ENCODE measurements at regions not wholly inside any gene's neighbourhood (a gene's known extent, or its start where the extent isn't known, plus 50 kb on each side); places are given as distances from the start of the nearest gene placed in this dataset.
"Not testable (repeated sequence)": the region's sequence is repeated elsewhere in the genome, so short reads cannot be mapped to it uniquely, and the experiment has no call there.

- DNase-seq: no peak
Observed at GRCh38 chr12:60539592-60539991, 943.8 kb downstream of the SLC16A7 start.

- no peak for DNase-seq
Observed at GRCh38 chr12:60568914-60569313, 973.1 kb downstream of the SLC16A7 start.

- no peak for DNase-seq
Observed at GRCh38 chr12:60577607-60578006, 981.8 kb downstream of the SLC16A7 start.

- DNase-seq: not testable (repeated sequence)
Observed at GRCh38 chr12:60587664-60588063, 991.8 kb downstream of the SLC16A7 start.

- no peak for DNase-seq
Observed at GRCh38 chr12:60594035-60594711, 998.3 kb downstream of the SLC16A7 start.

GRCh38 chr12:60602601-60603000 is 1006.8 kb downstream of the SLC16A7 start:
- no peak for DNase-seq

GRCh38 chr12:60603475-60603874 is 1007.6 kb downstream of the SLC16A7 start:
- not testable (repeated sequence) for DNase-seq

- DNase-seq: no peak
Observed at GRCh38 chr12:60616400-60616799, 1020.6 kb downstream of the SLC16A7 start.

GRCh38 chr12:60630796-60631195 is 1035.0 kb downstream of the SLC16A7 start:
- no peak for DNase-seq

GRCh38 chr12:60644076-60644475 is 1048.2 kb downstream of the SLC16A7 start:
- DNase-seq: no peak

GRCh38 chr12:60666895-60667294 is 1071.1 kb downstream of the SLC16A7 start:
- DNase-seq: no peak

- no peak for DNase-seq
Observed at GRCh38 chr12:60672949-60673348, 1077.1 kb downstream of the SLC16A7 start.

- DNase-seq: no peak
Observed at GRCh38 chr12:60684988-60685655, 1089.3 kb downstream of the SLC16A7 start.

GRCh38 chr12:60689137-60689536 is 1093.3 kb downstream of the SLC16A7 start:
- no peak for DNase-seq

GRCh38 chr12:60693019-60693626 is 1097.3 kb downstream of the SLC16A7 start:
- DNase-seq: no peak

- no peak for DNase-seq
Observed at GRCh38 chr12:60704171-60704914, 1108.5 kb downstream of the SLC16A7 start.

- DNase-seq: no peak
Observed at GRCh38 chr12:60710246-60710645, 1114.4 kb downstream of the SLC16A7 start.

- no peak for DNase-seq
Observed at GRCh38 chr12:60714141-60714900, 1118.5 kb downstream of the SLC16A7 start.

GRCh38 chr12:60724475-60724874 is 1128.6 kb downstream of the SLC16A7 start:
- DNase-seq: no peak

- no peak for DNase-seq
Observed at GRCh38 chr12:60724984-60725383, 1129.2 kb downstream of the SLC16A7 start.

GRCh38 chr12:60752589-60752988 is 1156.8 kb downstream of the SLC16A7 start:
- no peak for DNase-seq

- no peak for DNase-seq
Observed at GRCh38 chr12:60758224-60758623, 1162.4 kb downstream of the SLC16A7 start.

GRCh38 chr12:60760965-60761364 is 1165.1 kb downstream of the SLC16A7 start:
- no peak for DNase-seq

Data from inflammatory macrophage treated with lipopolysaccharide for 1 hour (primary cell).